H1 (cell line): ENCODE measurements at regions not wholly inside any gene's neighbourhood (a gene's known extent, or its start where the extent isn't known, plus 50 kb on each side); places are given as distances from the start of the nearest gene placed in this dataset.

Experiments used
- CBX8 ChIP-seq: fragments of 300-800, 300-1000 bp; sonication (generic); IDR thresholded peaks from 2 replicates; pipeline ENCODE4 v1.7.1; 2016; ENCODE audit warnings: low read depth, low read length, borderline replicate concordance
- CTBP2 ChIP-seq: IDR thresholded peaks from 2 replicates; pipeline ENCODE4 v1.7.0; 2011; ENCODE audit warnings: borderline replicate concordance, mild to moderate bottlenecking, moderate library complexity, mixed read lengths, low read length; ENCODE audit not compliant: insufficient read depth, insufficient read length
- POLR2AphosphoS5 ChIP-seq: IDR thresholded peaks from 2 replicates; pipeline ENCODE4 v1.6.1; 2011; ENCODE audit warnings: low read depth, low read length
- RNF2 ChIP-seq: fragments of 200-900, 300-1000 bp; sonication (generic); IDR thresholded peaks from 2 replicates; pipeline ENCODE4 v1.7.1; 2016; ENCODE audit warnings: borderline replicate concordance, low read depth, mild to moderate bottlenecking, antibody characterized with exemption, low read length; ENCODE audit not compliant: poor library complexity, severe bottlenecking; ENCODE audit errors: missing control alignments
- SP2 ChIP-seq: IDR thresholded peaks from 2 replicates; pipeline ENCODE4 v1.6.1; 2012; ENCODE audit warnings: mild to moderate bottlenecking, low read length, inconsistent platforms
- YY1 ChIP-seq: IDR thresholded peaks from 2 replicates; pipeline ENCODE4 v1.6.1; 2011; ENCODE audit warnings: low read depth, mild to moderate bottlenecking, low read length

DNA sequence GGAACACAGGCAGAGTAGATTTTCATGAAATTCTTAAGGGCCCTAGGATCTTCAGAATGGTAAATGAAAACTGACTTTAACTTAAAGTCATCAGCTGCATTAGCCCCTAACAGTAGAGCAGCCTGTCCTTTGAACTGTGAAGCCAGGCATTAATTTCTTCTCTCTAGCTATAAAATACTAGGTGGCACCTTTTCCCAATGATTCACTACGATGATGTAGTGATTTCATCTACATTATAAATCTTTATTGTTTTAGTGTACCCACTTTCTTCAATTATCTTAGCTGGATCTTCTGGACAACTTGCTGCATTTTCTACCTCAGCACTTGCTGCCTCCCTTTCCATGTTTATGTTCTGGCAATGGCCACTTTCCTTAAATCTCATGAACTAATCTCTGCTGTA, 290.5 kb downstream of the NOL4 start (continued):
- TF ChIP-seq CBX8: no peak
- TF ChIP-seq CTBP2: no peak
- no peak for TF ChIP-seq POLR2AphosphoS5
- no peak for TF ChIP-seq RNF2
- TF ChIP-seq SP2: no peak
- TF ChIP-seq YY1: no peak
